Loucy (cell line): ENCODE measurements at regions not wholly inside any gene's neighbourhood (a gene's known extent, or its start where the extent isn't known, plus 50 kb on each side); places are given as distances from the start of the nearest gene placed in this dataset.

Experiments used
- H2AFZ ChIP-seq: fragments of 200-600 bp; sonication (generic); 2 replicates; pipeline ENCODE4 v1.6.0; 2016; ENCODE audit warnings: antibody characterized with exemption, mild to moderate bottlenecking, low read length, moderate library complexity
- H3F3A ChIP-seq: fragments of 200-600 bp; 2 replicates; pipeline ENCODE4 v1.6.0; 2016; ENCODE audit warnings: antibody characterized with exemption, low read depth, mild to moderate bottlenecking
- H3K27me3 ChIP-seq: fragments of 200-600 bp; sonication (generic); 2 replicates; pipeline ENCODE4 v1.6.1; 2014; ENCODE audit warnings: low read length, mild to moderate bottlenecking; ENCODE audit not compliant: insufficient read depth, poor library complexity, severe bottlenecking
- H3K36me3 ChIP-seq: fragments of 200-600 bp; sonication (generic); 2 replicates; pipeline ENCODE4 v1.6.1; 2016; ENCODE audit warnings: low read length; ENCODE audit not compliant: insufficient read depth
- H3K4me1 ChIP-seq: fragments of 200-600 bp; sonication (generic); 2 replicates; pipeline ENCODE4 v1.5.1; 2014; ENCODE audit warnings: low read length, mild to moderate bottlenecking; ENCODE audit not compliant: insufficient read depth, poor library complexity, severe bottlenecking
- H3K4me2 ChIP-seq: fragments of 200-600 bp; sonication (generic); 2 replicates; pipeline ENCODE4 v1.6.0; 2014; ENCODE audit warnings: antibody characterized with exemption, low read length, low read depth, mild to moderate bottlenecking; ENCODE audit not compliant: poor library complexity, severe bottlenecking
- H3K4me3 ChIP-seq: fragments of 200-600 bp; sonication (generic); 2 replicates; pipeline ENCODE4 v1.5.1; 2014; ENCODE audit warnings: low read length, mild to moderate bottlenecking, mixed read lengths; ENCODE audit not compliant: poor library complexity, severe bottlenecking
- H3K79me2 ChIP-seq: fragments of 200-600 bp; sonication (generic); 2 replicates; pipeline ENCODE4 v1.6.1; 2014; ENCODE audit warnings: low read length; ENCODE audit not compliant: insufficient read depth
- H3K9ac ChIP-seq: fragments of 200-600 bp; sonication (generic); 2 replicates; pipeline ENCODE4 v1.6.0; 2014; ENCODE audit warnings: mild to moderate bottlenecking, low read depth, low read length, moderate library complexity; ENCODE audit not compliant: poor library complexity, severe bottlenecking
- H3K9me2 ChIP-seq: fragments of 200-600 bp; sonication (generic); replicated peaks from 2 replicates; pipeline ENCODE4 v1.6.1; 2016; ENCODE audit warnings: low read depth, low read length, mixed read lengths
- H3K9me3 ChIP-seq: fragments of 200-600 bp; sonication (generic); 2 replicates; pipeline ENCODE4 v1.6.1; 2014; ENCODE audit warnings: mild to moderate bottlenecking, antibody characterized with exemption, low read length, low read depth; ENCODE audit not compliant: insufficient read depth
- H4K20me1 ChIP-seq: fragments of 200-600 bp; sonication (generic); 2 replicates; pipeline ENCODE4 v1.6.0; 2014; ENCODE audit warnings: antibody characterized with exemption, low read length, mild to moderate bottlenecking; ENCODE audit not compliant: insufficient read depth, poor library complexity, severe bottlenecking
- CTCF ChIP-seq: fragments of 200-600 bp; sonication (generic); conservative IDR thresholded peaks from 2 replicates; pipeline ENCODE4 v1.5.1; 2014; ENCODE audit warnings: mild to moderate bottlenecking, antibody characterized with exemption, low read length
- EZH2phosphoT487 ChIP-seq: fragments of 200-600 bp; IDR thresholded peaks from 2 replicates; pipeline ENCODE4 v1.6.1; 2018; ENCODE audit warnings: antibody characterized with exemption, mild to moderate bottlenecking, moderate library complexity, borderline replicate concordance

GRCh38 chr2:136550181-136550580, 215.2 kb upstream of the THSD7B start:
- no peaks in the 10 kb centered on the region for H3K9me2 ChIP-seq
- no peaks in the 10 kb centered on the region for H3F3A ChIP-seq
- no peaks in the 10 kb centered on the region for H3K36me3 ChIP-seq
- H3K9me3 ChIP-seq, result no peaks in the 10 kb centered on the region
- no peaks in the 10 kb centered on the region for H3K27me3 ChIP-seq
- H3K4me1 ChIP-seq, result no peaks in the 10 kb centered on the region
- H3K4me3 ChIP-seq, result no peak overlapping the region
- no peaks in the 10 kb centered on the region for H4K20me1 ChIP-seq
- H2AFZ ChIP-seq, result no peak overlapping the region
- H3K9ac ChIP-seq, result no peak overlapping the region
- H3K4me2 ChIP-seq, result no peak overlapping the region
- no peaks in the 10 kb centered on the region for H3K79me2 ChIP-seq
- TF ChIP-seq EZH2phosphoT487, result no peak
- no peak for TF ChIP-seq CTCF

GRCh38 chr2:136539355-136539754, 226.0 kb upstream of the THSD7B start:
- H3F3A ChIP-seq, result no peaks in the 10 kb centered on the region

GRCh38 chr2:136538489-136538888, 226.9 kb upstream of the THSD7B start:
- no peaks in the 10 kb centered on the region for H3K9me2 ChIP-seq
- no peaks in the 10 kb centered on the region for H3K36me3 ChIP-seq
- H3K79me2 ChIP-seq, result no peaks in the 10 kb centered on the region
- no peaks in the 10 kb centered on the region for H3K4me1 ChIP-seq
- no peak overlapping the region for H2AFZ ChIP-seq
- no peak overlapping the region for H3K9ac ChIP-seq
- H3K4me2 ChIP-seq, result no peak overlapping the region
- no peaks in the 10 kb centered on the region for H3F3A ChIP-seq
- TF ChIP-seq EZH2phosphoT487 (no peak), CTCF (no peak)
- no peaks in the 10 kb centered on the region for H3K27me3 ChIP-seq
- no peak overlapping the region for H3K4me3 ChIP-seq
- H3K9me3 ChIP-seq, result no peaks in the 10 kb centered on the region
- H4K20me1 ChIP-seq, result no peaks in the 10 kb centered on the region

More at GRCh38 chr2:136539355-136539754, 226.0 kb upstream of the THSD7B start:
- Histone ChIP-seq H3K4me2 (no peak overlapping the region), H3K4me3 (no peak overlapping the region), H4K20me1 (no peaks in the 10 kb centered on the region), H2AFZ (no peak overlapping the region), H3K9me2 (no peaks in the 10 kb centered on the region), H3K9me3 (no peaks in the 10 kb centered on the region), H3K27me3 (no peaks in the 10 kb centered on the region), H3K4me1 (no peaks in the 10 kb centered on the region), H3K9ac (no peak overlapping the region), H3K79me2 (no peaks in the 10 kb centered on the region), H3K36me3 (no peaks in the 10 kb centered on the region)
- TF ChIP-seq EZH2phosphoT487 (no peak), CTCF (no peak)
